ENCODE measurements at regions not wholly inside any gene's neighbourhood (a gene's known extent, or its start where the extent isn't known, plus 50 kb on each side); places are given as distances from the start of the nearest gene placed in this dataset.

DNA sequence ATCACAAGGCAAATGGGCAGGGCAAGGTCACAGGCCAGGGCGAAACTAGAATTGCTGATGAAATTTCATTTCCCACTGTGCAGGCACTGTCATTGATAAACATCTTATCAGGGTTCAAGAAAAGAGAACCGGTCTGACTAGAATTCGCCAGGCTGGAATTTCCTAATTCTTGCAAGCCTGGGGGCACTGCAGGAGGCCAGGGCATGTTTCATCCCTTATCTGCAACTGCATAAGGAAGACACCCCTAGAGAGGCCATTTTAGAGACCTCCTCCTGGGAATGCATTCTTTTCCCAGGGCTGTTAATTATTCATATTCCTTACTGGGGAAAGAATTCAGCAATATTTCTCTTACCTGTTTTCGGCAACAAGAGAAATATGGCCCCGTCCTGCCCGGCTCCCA is 266.2 kb upstream of the CYLC2 start:
- ChIA-PET CTCF (ENCODE audit: partially characterized antibody) (no interaction called here), POLR2A (ENCODE audit: partially characterized antibody) (no interaction called here)
- FAIRE-seq, result no peak
- H3K27ac ChIP-seq (ENCODE audit: low read depth, low read length), result no peak overlapping the region
- H4K20me1 ChIP-seq (replicated peaks in 1 of 2; ENCODE audit: control insufficient read depth in 1 of 2, insufficient read depth in 2 of 2, low read length in 2 of 2), result no peaks in the 10 kb centered on the region
- no peaks in the 10 kb centered on the region for H3K79me2 ChIP-seq (ENCODE audit: control insufficient read depth in 1 of 2, insufficient read depth in 2 of 2, low read length in 2 of 2)
- H2BK20ac ChIP-seq (ENCODE audit: low read length), result no peak overlapping the region
- H3K4ac ChIP-seq (replicated peaks; ENCODE audit: insufficient read length, low read depth, low read length), result no peak overlapping the region
- no peak overlapping the region for H3K9ac ChIP-seq (replicated peaks in 1 of 4; ENCODE audit: extremely low read depth in 1 of 4, low read depth in 3 of 4, low read length in 3 of 4)
- H2BK12ac ChIP-seq (ENCODE audit: low read depth, low read length), result no peak overlapping the region
- H3K4me3 ChIP-seq (ENCODE audit: extremely low read depth in 1 of 4, insufficient read depth in 2 of 4, low read depth in 3 of 4, low read length in 4 of 4), result no peak overlapping the region
- DNase-seq (ENCODE audit: low read depth in 1 of 2, low spot score in 2 of 2), result no peak
- H2BK15ac ChIP-seq (ENCODE audit: low read length), result no peak overlapping the region
- 90% methylated on average over 6 of the region's 6 CpGs; no CpG with 5 or more reads in 1 of the 2 experiments for WGBS, 2 experiments (ENCODE audit: extremely low coverage in 1 of 2, insufficient coverage in 1 of 2, insufficient read length in 1 of 2, insufficient replicate concordance in 2 of 2, low coverage in 1 of 2, low lambda C conversion rate in 2 of 2, missing lambda C conversion rate in 1 of 2)
- no peak overlapping the region for H4K5ac ChIP-seq (ENCODE audit: insufficient read length, low read depth, low read length)
- TF ChIP-seq, protein P1, sequence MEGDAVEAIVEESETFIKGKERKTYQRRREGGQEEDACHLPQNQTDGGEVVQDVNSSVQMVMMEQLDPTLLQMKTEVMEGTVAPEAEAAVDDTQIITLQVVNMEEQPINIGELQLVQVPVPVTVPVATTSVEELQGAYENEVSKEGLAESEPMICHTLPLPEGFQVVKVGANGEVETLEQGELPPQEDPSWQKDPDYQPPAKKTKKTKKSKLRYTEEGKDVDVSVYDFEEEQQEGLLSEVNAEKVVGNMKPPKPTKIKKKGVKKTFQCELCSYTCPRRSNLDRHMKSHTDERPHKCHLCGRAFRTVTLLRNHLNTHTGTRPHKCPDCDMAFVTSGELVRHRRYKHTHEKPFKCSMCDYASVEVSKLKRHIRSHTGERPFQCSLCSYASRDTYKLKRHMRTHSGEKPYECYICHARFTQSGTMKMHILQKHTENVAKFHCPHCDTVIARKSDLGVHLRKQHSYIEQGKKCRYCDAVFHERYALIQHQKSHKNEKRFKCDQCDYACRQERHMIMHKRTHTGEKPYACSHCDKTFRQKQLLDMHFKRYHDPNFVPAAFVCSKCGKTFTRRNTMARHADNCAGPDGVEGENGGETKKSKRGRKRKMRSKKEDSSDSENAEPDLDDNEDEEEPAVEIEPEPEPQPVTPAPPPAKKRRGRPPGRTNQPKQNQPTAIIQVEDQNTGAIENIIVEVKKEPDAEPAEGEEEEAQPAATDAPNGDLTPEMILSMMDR (IDR thresholded peaks at IDR 0.05; ENCODE audit: control extremely low read depth in 1 of 3, insufficient read depth in 1 of 3, low read depth in 1 of 3, low read length in 3 of 3), result no peak
- 0 out of 2 replicates have a peak, but pooled peaks have one; percentile 10 for TF ChIP-seq CEBPB (IDR thresholded peaks at IDR 0.05; ENCODE audit: low read depth, low read length)
- no peak for TF ChIP-seq CREB1 (IDR thresholded peaks at IDR 0.05)
- TF ChIP-seq POU5F1 (IDR thresholded peaks at IDR 0.05; ENCODE audit: low read depth, low read length), result 0 out of 2 replicates have a peak, but pooled peaks have one; percentile 10
- 0 out of 2 replicates have a peak, but pooled peaks have one; percentile 8 for TF ChIP-seq TEAD4 (IDR thresholded peaks at IDR 0.05; ENCODE audit: low read depth, low read length)
- peak; percentile 45 to 97; a peak in 2 of 3 replicates for TF ChIP-seq EP300 (IDR thresholded peaks at IDR 0.05; ENCODE audit: borderline replicate concordance in 1 of 2, low read depth in 2 of 2, low read length in 2 of 2)
- no peak for TF ChIP-seq PHF8 (conservative IDR thresholded peaks at IDR 0.05; ENCODE audit: low read depth, low read length)
- TF ChIP-seq SP1 (IDR thresholded peaks at IDR 0.05; ENCODE audit: low read depth, low read length), result no peak
- peaks cover 8 to 16% of the 10 kb centered on the region in 2 experiments; a peak in 3 of 4 replicates for H3K9me3 ChIP-seq (ENCODE audit: insufficient read depth in 2 of 2, low read depth in 1 of 2, low read length in 1 of 2)
- no peak overlapping the region for H2AFZ ChIP-seq (ENCODE audit: low read length)
- H2BK120ac ChIP-seq (replicated peaks; ENCODE audit: low read depth, low read length), result no peak overlapping the region
- no peak overlapping the region for H3K56ac ChIP-seq (replicated peaks; ENCODE audit: insufficient read length, low read depth, low read length)
- H3K4me2 ChIP-seq (ENCODE audit: insufficient read depth in 1 of 2, low read depth in 2 of 2, low read length in 2 of 2), result no peak overlapping the region
- no peak overlapping the region for H2AK5ac ChIP-seq (ENCODE audit: low read depth, low read length)
- no peaks in the 10 kb centered on the region for H3K23me2 ChIP-seq (ENCODE audit: low read depth, low read length)
- no peak overlapping the region for H4K8ac ChIP-seq (ENCODE audit: extremely low read depth, insufficient read depth, low read length)
- H3K14ac ChIP-seq (ENCODE audit: insufficient read length), result no peak overlapping the region
- no peaks in the 10 kb centered on the region for H3K4me1 ChIP-seq (replicated peaks in 1 of 4; ENCODE audit: control insufficient read depth in 3 of 4, insufficient read depth in 4 of 4, low read length in 3 of 4)
- H3K27me3 ChIP-seq (replicated peaks in 1 of 4; ENCODE audit: control insufficient read depth in 3 of 4, extremely low read depth in 1 of 4, insufficient read depth in 3 of 4, low read length in 3 of 4), result no peaks in the 10 kb centered on the region
- no peaks in the 10 kb centered on the region for H3K36me3 ChIP-seq (ENCODE audit: control insufficient read depth in 2 of 4, insufficient read depth in 4 of 4, low read length in 3 of 4)
- no peak overlapping the region for H3K23ac ChIP-seq (ENCODE audit: insufficient read length)
- H4K91ac ChIP-seq (replicated peaks; ENCODE audit: insufficient read length, low read length), result no peak overlapping the region
- H2BK5ac ChIP-seq (ENCODE audit: low read depth, low read length), result no peak overlapping the region
- H3K79me1 ChIP-seq (ENCODE audit: low read depth, low read length), result no peaks in the 10 kb centered on the region
- H3K18ac ChIP-seq (ENCODE audit: extremely low read depth, low read length), result no peak overlapping the region

Measured in H1 (cell line).